ENCODE measurements at regions not wholly inside any gene's neighbourhood (a gene's known extent, or its start where the extent isn't known, plus 50 kb on each side); places are given as distances from the start of the nearest gene placed in this dataset.

DNA sequence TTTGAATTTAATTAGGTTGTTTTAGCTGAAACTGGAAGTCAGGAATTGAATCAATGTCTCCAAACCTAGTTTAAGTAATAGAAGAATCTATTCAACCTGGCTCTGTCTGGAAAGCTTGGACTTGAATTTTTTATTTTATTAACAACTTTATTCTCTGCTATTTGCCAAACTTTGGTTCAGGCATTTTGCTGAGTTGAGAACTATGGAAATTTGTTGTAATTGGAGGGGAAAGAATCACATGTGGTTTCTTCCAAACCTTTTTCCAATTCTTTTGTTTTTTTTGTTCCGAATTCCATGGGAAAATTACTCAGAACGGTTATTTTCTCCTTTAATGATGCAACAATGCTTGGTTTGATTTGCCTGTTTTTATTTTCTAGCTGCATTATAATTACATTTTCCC lies 98.2 kb upstream of the RPS23 start:
- peaks cover 4% of the 10 kb centered on the region for H3K4me1 Mint-ChIP-seq
- H3K36me3 Mint-ChIP-seq, result peaks cover 7% of the 10 kb centered on the region
- H3K4me3 Mint-ChIP-seq, result no peak overlapping the region
- DNase-seq (no peak), ATAC-seq (ENCODE audit: low read depth) (no peak)
- no peak overlapping the region for H3K27ac Mint-ChIP-seq
- peaks cover 4% of the 10 kb centered on the region for H3K27me3 Mint-ChIP-seq
- POLR2A ChIA-PET, result no interaction called here
- H3K9me3 Mint-ChIP-seq, result peaks cover 14% of the 10 kb centered on the region

DNA sequence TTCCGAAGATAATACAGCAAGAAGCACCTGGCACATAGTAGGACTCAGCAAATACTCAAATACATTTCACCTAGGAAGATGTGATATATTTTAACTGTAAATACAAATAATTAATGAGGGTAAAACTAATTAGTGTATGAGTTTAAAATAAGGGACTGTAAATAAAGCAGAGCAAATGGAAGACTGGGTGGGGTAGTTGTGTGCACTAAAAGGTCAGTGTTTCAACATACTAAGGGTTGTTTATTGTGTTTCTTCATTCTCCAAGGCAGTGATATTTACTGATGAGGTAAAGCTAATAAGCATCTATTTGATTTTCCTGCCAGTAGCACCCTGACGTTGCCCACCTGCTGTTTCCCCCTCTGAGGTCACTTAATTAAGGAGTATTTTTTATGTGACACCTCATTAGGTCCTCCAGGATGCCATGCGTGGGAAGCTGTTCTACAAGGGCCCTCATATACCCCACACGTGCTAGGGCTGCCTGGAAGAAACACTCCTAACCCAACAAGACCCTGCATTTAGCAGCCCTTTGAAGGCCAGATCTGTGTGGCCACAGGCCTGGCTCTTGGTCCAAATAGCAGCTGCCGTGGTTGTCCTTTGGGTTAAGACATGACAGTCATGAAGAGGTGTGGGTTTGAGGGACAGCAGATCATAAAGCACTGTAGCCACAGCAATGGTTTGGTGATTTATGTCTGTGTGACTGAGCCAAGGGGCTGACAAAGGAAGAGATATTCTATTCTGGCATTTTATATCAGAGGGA lies 97.5 kb upstream of the RPS23 start:
- Mint-ChIP-seq H3K4me1 (peaks cover 4% of the 10 kb centered on the region), H3K4me3 (no peak overlapping the region), H3K27ac (no peak overlapping the region), H3K9me3 (peaks cover 14% of the 10 kb centered on the region), H3K27me3 (peaks cover 4% of the 10 kb centered on the region), H3K36me3 (peaks cover 7% of the 10 kb centered on the region)
- ATAC-seq (ENCODE audit: low read depth) (no peak), DNase-seq (no peak)
- POLR2A ChIA-PET, result no interaction called here

GRCh38 chr5:82374637-82375036 lies 96.5 kb upstream of the RPS23 start:
- DNase-seq (no peak), ATAC-seq (ENCODE audit: low read depth) (no peak)
- Mint-ChIP-seq H3K4me1 (peaks cover 4% of the 10 kb centered on the region), H3K4me3 (no peak overlapping the region), H3K27me3 (peaks cover 4% of the 10 kb centered on the region), H3K9me3 (peaks cover 14% of the 10 kb centered on the region), H3K36me3 (peaks cover 7% of the 10 kb centered on the region), H3K27ac (no peak overlapping the region)
- POLR2A ChIA-PET, result no interaction called here

- Mint-ChIP-seq H3K27ac (no peak overlapping the region), H3K4me1 (no peaks in the 10 kb centered on the region), H3K4me3 (no peak overlapping the region), H3K9me3 (peaks cover 2% of the 10 kb centered on the region), H3K27me3 (no peaks in the 10 kb centered on the region), H3K36me3 (no peaks in the 10 kb centered on the region)
- DNase-seq (no peak), ATAC-seq (ENCODE audit: low read depth) (no peak)
- POLR2A ChIA-PET, result interaction anchor here (1.1 kb wide), 1 partner anchor 708 kb away, joined by 4 read pairs; no protein-coding TSS in a partner anchor
These were observed 89.8 kb upstream of the RPS23 start for GRCh38 chr5:82367930-82368329.

DNA sequence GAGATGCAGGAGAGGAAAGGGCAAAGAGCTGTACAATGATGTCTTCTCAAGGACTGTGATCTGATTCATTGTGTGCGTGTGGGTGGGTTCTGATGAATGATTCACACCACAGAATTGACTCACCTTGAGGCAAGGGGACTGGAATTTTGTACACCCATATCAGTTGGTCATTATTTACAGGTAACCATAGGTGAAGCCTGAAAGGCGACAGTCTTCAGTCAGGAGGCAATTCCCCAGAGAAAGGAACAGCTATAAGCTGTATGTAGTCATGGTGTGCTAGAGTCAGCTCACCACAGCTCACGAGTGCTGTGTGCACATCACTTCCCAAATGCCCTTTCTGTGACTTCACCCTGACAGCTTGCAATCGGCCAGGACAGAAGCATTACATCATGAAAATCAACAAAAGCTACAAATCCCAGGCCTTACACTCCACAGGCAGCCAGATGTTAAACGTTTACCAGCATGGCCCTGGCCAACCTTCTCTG lies 87.6 kb upstream of the RPS23 start:
- no peak overlapping the region for H3K4me3 Mint-ChIP-seq
- no peaks in the 10 kb centered on the region for H3K27me3 Mint-ChIP-seq
- H3K36me3 Mint-ChIP-seq, result no peaks in the 10 kb centered on the region
- no peak overlapping the region for H3K27ac Mint-ChIP-seq
- no peaks in the 10 kb centered on the region for H3K9me3 Mint-ChIP-seq
- peaks cover 4% of the 10 kb centered on the region for H3K4me1 Mint-ChIP-seq
- POLR2A ChIA-PET, result no interaction called here
- DNase-seq (no peak), ATAC-seq (ENCODE audit: low read depth) (no peak)

DNA sequence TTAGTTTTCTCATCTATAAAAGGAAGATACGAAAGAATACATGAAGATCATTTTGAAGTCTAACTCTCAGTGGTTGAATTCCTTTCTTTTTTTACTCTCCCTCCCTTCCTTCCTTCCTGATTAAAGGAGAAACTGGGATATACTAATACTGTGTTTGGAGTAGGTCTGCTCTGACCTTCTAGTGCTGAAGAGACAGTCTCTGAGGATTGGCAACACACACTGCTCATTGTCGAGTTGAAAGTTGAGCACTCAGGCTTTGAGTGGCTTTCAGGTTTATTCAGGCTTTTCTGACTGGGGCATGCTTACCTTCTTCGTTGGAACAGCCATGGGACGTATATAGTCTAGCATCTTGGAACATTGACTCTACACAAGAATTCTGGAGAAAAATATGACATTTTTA lies 86.9 kb upstream of the RPS23 start:
- POLR2A ChIA-PET, result no interaction called here
- Mint-ChIP-seq H3K9me3 (no peaks in the 10 kb centered on the region), H3K4me1 (peaks cover 9% of the 10 kb centered on the region), H3K27me3 (no peaks in the 10 kb centered on the region), H3K36me3 (no peaks in the 10 kb centered on the region), H3K4me3 (no peak overlapping the region), H3K27ac (no peak overlapping the region)
- no peak for ATAC-seq (ENCODE audit: low read depth)
- DNase-seq, result no peak

DNA sequence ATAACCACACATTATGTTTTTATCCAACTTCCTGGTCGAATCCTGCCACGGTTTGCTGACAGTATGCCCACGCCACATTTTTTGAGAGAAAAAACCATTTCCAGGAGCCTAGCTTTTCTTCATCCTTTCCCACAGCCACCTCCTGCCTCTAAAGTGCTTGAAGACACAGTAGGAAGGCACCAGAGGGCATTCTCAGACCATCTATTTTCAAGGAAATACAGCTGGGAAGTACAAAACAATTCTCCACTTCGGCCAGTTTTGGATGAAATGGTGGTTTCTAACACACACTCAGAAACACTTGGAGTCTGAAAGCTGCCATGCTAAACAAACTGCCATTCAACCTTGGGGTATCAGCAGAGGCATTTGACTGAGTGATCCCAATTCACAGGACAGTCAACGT lies 86.3 kb upstream of the RPS23 start:
- DNase-seq, result no peak
- H3K4me3 Mint-ChIP-seq, result no peak overlapping the region
- no peaks in the 10 kb centered on the region for H3K9me3 Mint-ChIP-seq
- no peaks in the 10 kb centered on the region for H3K36me3 Mint-ChIP-seq
- no peak overlapping the region for H3K27ac Mint-ChIP-seq
- no peak for ATAC-seq (ENCODE audit: low read depth)
- peaks cover 10% of the 10 kb centered on the region for H3K4me1 Mint-ChIP-seq
- H3K27me3 Mint-ChIP-seq, result no peaks in the 10 kb centered on the region
- POLR2A ChIA-PET, result no interaction called here

- POLR2A ChIA-PET, result no interaction called here
- DNase-seq (no peak), ATAC-seq (ENCODE audit: low read depth) (no peak)
- no peak overlapping the region for H3K4me3 Mint-ChIP-seq
- H3K27ac Mint-ChIP-seq, result no peak overlapping the region
- no peaks in the 10 kb centered on the region for H3K36me3 Mint-ChIP-seq
- no peaks in the 10 kb centered on the region for H3K9me3 Mint-ChIP-seq
- H3K4me1 Mint-ChIP-seq, result peaks cover 13% of the 10 kb centered on the region
- no peaks in the 10 kb centered on the region for H3K27me3 Mint-ChIP-seq
These were observed 85.4 kb upstream of the RPS23 start for GRCh38 chr5:82363524-82363923.

DNA sequence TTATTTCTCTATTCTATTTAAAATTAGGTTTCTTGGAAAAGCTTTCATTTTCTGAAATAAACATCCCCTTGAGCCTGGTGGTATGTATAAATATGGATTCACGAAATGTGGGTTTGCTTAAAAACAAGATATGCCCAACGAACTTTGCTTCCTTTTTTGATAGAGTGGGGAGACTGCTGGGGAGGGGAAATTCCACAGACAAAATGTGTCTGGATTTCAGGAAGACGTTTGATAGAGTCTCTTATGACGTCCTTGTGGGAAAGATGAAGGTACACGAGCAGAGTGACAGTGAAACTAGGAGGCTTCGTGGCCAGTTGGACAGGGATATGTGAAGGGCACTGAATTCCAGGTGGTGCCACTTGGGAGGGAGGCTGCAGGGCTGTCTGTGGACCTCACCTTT lies 84.5 kb upstream of the RPS23 start:
- Mint-ChIP-seq H3K4me3 (no peak overlapping the region), H3K27ac (no peak overlapping the region), H3K4me1 (peaks cover 21% of the 10 kb centered on the region), H3K9me3 (no peaks in the 10 kb centered on the region), H3K27me3 (no peaks in the 10 kb centered on the region), H3K36me3 (no peaks in the 10 kb centered on the region)
- DNase-seq (no peak), ATAC-seq (ENCODE audit: low read depth) (no peak)
- POLR2A ChIA-PET, result no interaction called here

GRCh38 chr5:82360022-82360421 lies 81.9 kb upstream of the RPS23 start:
- Mint-ChIP-seq H3K27ac (no peak overlapping the region), H3K4me3 (no peak overlapping the region), H3K27me3 (no peaks in the 10 kb centered on the region), H3K36me3 (no peaks in the 10 kb centered on the region), H3K9me3 (no peaks in the 10 kb centered on the region), H3K4me1 (peaks cover 36% of the 10 kb centered on the region)
- ATAC-seq (ENCODE audit: low read depth), result no peak
- DNase-seq, result no peak
- POLR2A ChIA-PET, result no interaction called here

DNA sequence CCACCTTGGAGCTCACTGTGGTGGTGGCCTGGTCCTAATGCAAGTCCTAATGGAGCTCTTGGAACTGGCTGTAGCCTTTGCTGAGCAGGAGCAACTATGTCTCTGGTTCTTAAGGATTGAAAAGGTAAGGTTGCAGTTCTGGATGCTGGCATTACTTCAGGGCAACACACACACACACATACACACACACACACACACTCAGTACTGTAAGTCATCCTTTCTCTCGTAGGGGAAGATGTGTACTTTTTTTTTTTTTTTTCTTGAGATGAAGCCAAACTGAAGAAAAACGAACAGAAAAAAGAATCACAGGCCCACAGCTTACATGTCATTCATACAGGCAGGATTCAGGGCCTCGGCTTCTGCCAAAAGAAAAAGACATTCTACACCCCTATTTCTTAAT lies 81.1 kb upstream of the RPS23 start:
- Mint-ChIP-seq H3K4me1 (peaks cover 41% of the 10 kb centered on the region), H3K27me3 (no peaks in the 10 kb centered on the region), H3K4me3 (no peak overlapping the region), H3K9me3 (no peaks in the 10 kb centered on the region), H3K27ac (no peak overlapping the region), H3K36me3 (peaks cover 1% of the 10 kb centered on the region)
- POLR2A ChIA-PET, result no interaction called here
- DNase-seq, result no peak
- ATAC-seq (ENCODE audit: low read depth), result no peak

- Mint-ChIP-seq H3K4me1 (peaks cover 48% of the 10 kb centered on the region), H3K36me3 (peaks cover 1% of the 10 kb centered on the region), H3K27me3 (no peaks in the 10 kb centered on the region), H3K9me3 (no peaks in the 10 kb centered on the region), H3K4me3 (no peak overlapping the region), H3K27ac (peak overlapping the region; percentile 92)
- no peak for DNase-seq
- ATAC-seq (ENCODE audit: low read depth), result no peak
- POLR2A ChIA-PET, result interaction anchor here (1.3 kb wide), 1 partner anchor 719 kb away, joined by 6 read pairs; the partner anchor contains the start of genes TMEM167A and XRCC4
These were observed 80.3 kb upstream of the RPS23 start for GRCh38 chr5:82358457-82358856.

DNA sequence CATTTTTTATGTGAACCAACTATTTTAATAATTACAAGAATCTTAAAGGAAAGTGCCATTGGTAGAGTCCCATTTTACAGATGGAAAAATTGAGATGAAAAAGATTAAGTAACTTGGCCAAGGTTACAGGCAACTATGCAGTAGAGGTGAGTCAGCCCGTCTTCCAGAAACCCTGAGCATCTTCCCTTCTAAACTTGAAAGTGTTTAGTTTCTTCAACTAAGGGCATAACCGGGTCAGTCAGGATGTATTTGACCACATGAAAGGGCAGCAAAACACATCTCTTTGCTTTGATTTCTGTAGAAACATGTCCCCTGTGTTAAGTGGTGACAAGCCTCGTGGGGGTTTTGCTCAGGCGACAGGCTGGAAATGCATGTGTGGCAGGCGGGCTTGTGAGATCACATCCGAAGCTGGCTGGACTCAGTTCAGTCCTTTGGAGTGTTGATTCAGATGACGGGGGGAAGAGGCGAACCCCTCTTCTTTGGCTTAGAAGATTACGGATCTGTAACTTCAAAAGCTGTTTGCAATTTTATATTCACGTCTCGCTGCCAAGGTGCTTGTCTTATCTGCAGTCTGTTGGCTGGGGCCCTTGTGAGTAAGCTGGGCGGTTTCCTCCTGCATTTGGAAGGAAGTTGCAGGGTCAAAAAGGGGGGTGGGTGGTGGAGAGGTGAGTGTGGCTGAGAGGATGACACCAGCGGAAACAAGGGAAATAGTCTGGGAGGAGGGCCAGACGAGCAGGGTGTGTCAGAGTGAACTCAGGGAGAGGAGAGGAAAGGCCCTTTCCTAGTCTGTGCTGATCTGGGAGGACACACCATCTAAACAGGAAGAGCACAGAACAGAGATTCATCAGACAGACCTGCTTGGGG lies 78.9 kb upstream of the RPS23 start:
- peaks cover 58% of the 10 kb centered on the region for H3K4me1 Mint-ChIP-seq

GRCh38 chr5:82356021-82356420 lies 77.9 kb upstream of the RPS23 start:
- H3K4me3 Mint-ChIP-seq, result no peak overlapping the region
- POLR2A ChIA-PET, result no interaction called here
- ATAC-seq (ENCODE audit: low read depth) (no peak), DNase-seq (no peak)
- H3K27ac Mint-ChIP-seq, result no peak overlapping the region
- H3K9me3 Mint-ChIP-seq, result no peaks in the 10 kb centered on the region
- H3K27me3 Mint-ChIP-seq, result no peaks in the 10 kb centered on the region
- peaks cover 1% of the 10 kb centered on the region for H3K36me3 Mint-ChIP-seq
- peaks cover 62% of the 10 kb centered on the region for H3K4me1 Mint-ChIP-seq

More for the DNA sequence above, 78.9 kb upstream of the RPS23 start:
- POLR2A ChIA-PET, result interaction anchor here (1.0 to 1.3 kb wide), 2 partner anchors 108 to 720 kb away, joined by 3 to 6 read pairs; partner anchors contain the start of genes TMEM167A and XRCC4
- ATAC-seq (ENCODE audit: low read depth) (peak; percentile 90), DNase-seq (peak; percentile 68)
- H3K36me3 Mint-ChIP-seq, result peaks cover 1% of the 10 kb centered on the region
- no peaks in the 10 kb centered on the region for H3K27me3 Mint-ChIP-seq
- H3K9me3 Mint-ChIP-seq, result no peaks in the 10 kb centered on the region
- H3K4me3 Mint-ChIP-seq, result peak overlapping the region; percentile 72
- peak overlapping the region; percentile 92 for H3K27ac Mint-ChIP-seq
